Fibroblast of villous mesenchyme (primary cell): ENCODE measurements at regions not wholly inside any gene's neighbourhood (a gene's known extent, or its start where the extent isn't known, plus 50 kb on each side); places are given as distances from the start of the nearest gene placed in this dataset.

Experiments used
- DNase-seq: peaks from one replicate; pipeline ENCODE4 v3.0.0-alpha.2; 2010; ENCODE audit warnings: low read depth
- H3K4me3 ChIP-seq: 2 replicates; pipeline ENCODE4 v1.5.1; 2011; ENCODE audit warnings: low read depth, mild to moderate bottlenecking, low read length
- TF ChIP-seq, protein P1 (sequence below): IDR thresholded peaks from 2 replicates; pipeline ENCODE4 v1.5.1; 2012; ENCODE audit warnings: low read depth, mild to moderate bottlenecking, low read length; ENCODE audit not compliant: insufficient read depth

GRCh38 chr22:49637255-49637760, 190.4 kb downstream of the BRD1 start:
- no peak overlapping the region for H3K4me3 ChIP-seq
- TF ChIP-seq, protein P1, sequence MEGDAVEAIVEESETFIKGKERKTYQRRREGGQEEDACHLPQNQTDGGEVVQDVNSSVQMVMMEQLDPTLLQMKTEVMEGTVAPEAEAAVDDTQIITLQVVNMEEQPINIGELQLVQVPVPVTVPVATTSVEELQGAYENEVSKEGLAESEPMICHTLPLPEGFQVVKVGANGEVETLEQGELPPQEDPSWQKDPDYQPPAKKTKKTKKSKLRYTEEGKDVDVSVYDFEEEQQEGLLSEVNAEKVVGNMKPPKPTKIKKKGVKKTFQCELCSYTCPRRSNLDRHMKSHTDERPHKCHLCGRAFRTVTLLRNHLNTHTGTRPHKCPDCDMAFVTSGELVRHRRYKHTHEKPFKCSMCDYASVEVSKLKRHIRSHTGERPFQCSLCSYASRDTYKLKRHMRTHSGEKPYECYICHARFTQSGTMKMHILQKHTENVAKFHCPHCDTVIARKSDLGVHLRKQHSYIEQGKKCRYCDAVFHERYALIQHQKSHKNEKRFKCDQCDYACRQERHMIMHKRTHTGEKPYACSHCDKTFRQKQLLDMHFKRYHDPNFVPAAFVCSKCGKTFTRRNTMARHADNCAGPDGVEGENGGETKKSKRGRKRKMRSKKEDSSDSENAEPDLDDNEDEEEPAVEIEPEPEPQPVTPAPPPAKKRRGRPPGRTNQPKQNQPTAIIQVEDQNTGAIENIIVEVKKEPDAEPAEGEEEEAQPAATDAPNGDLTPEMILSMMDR = no peak
- DNase-seq = no peak

- no peak for DNase-seq
- H3K4me3 ChIP-seq = no peak overlapping the region
- TF ChIP-seq, protein P1 = no peak
These were observed 191.0 kb downstream of the BRD1 start for GRCh38 chr22:49636649-49637048.

DNA sequence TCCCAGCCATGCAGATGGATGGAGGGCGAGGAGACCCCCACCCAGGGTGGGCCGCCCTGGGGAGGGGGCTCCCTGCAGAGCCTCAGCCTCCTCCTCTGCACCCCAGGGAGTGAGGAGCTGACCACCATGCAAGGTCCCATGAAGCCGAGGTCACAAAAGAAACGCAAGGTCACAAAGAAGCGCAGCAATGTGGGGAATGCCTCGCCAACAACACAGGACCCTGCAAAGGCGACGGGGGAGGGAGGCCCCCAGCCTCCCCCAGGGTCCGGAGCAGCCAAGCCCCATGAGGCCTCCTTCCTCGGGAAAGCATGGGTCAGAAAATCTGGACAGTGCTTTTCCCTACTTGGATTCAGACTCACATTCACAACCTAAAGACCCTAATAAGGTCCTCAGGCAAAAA, 191.5 kb downstream of the BRD1 start:
- no peak overlapping the region for H3K4me3 ChIP-seq
- DNase-seq = no peak
- TF ChIP-seq, protein P1 = no peak

DNA sequence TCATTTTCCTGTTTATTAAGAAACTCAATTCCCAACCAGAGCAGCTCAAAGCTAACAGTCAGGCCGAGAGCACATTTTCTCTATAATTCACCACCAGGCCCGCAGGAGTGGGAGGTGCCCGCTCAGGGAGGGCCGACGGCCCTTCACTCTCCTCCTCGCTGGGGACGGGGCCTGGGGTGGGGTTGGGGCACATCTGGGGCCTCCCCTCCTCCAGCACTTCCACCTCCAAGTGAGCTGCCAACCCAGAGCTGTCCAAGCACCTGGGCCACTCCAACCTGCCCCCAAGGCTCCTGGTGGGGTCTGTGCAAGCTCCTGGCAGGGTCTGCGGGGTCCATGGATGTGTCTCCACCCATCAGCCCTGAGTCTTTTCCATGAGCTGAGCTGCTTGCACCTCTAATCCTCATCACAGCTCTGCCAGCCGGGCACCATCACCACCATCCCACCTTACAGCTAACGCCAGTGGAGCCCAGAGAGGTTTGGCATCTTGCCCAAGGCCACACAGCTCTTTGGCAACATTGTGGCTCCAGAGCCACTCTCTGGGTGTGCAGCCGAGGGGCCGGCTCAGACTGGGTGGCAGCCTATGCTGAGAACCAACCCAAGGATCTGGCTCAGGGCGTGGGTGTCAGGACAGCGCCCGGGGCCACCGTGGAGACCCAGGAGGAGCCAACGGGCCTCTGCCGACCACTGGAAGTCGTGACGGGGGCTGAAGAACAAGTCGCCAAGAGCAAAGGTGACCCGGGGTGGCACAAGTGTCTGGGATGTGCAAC, 193.5 kb downstream of the BRD1 start:
- TF ChIP-seq, protein P1 = no peak
- no peak for DNase-seq
- no peak overlapping the region for H3K4me3 ChIP-seq

DNA sequence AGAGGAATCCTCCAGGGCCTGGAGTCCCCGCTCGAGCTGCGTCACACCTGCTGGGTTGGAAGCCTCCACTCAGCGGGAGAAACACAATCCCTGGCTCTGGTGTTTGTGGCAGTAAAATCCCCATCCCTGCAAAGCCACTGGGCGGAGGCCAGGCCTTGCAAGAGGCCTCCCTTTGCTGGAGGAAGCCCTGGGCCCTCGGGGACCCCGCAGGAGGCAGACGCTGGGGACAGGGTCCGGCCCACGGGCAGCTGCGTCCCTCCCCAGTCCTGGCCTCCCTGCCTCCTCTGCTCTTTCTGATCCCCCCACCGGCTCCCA, 194.7 kb downstream of the BRD1 start:
- no peak overlapping the region for H3K4me3 ChIP-seq
- no peak for DNase-seq
- TF ChIP-seq, protein P1 = no peak

DNA sequence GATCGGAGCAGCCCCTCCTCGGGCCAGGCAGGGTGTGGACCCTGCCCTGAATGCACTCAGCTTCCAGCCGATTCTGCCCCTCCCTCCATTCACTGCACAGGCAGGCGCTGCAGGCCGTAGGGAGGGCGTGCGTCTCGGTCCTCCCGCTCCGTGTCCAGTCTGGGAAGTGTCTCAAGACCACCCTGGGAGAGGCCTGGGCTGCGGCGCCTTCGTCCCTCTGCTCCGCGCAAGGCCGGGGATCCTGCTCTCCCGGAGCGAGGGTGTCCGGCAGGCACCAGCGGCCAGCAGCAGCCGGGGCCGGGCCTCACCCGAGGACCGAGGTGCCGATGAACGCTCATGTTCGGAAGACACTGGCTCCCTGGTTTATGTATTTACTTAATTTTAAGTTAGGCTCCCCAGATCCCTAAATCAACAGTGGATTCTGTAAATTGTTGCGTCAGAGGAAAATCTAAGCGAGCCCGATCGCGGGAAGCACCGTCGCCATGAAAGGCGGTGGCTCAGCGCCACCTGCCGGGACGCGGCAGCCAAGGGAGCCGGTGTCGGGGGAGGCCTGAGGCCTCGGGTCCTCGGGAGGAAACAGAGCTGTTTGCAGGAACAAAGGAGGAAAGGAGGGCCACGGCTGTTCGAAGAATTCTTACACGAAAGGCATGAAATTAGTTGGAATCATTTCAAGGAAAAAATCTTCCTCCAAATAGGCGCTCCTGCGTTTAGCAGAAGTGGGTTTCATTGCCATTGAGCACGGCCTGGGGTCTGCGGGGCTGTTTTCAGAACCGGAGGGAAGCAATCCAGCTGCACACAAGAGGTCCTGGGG, 195.3 kb downstream of the BRD1 start:
- peak; percentile 6 for DNase-seq
- TF ChIP-seq, protein P1 = peak; percentile 51
- H3K4me3 ChIP-seq = no peak overlapping the region
